Heart right ventricle (tissue), 16 donors: ENCODE measurements at regions not wholly inside any gene's neighbourhood (a gene's known extent, or its start where the extent isn't known, plus 50 kb on each side); places are given as distances from the start of the nearest gene placed in this dataset.
A peak's percentile ranks its signal among the peaks of the same experiment; 100 is the strongest.

Experiments
- ATAC-seq, 8 donors: fragments of 200-7000 bp; cut with Tn5 transposase; one replicate each; pipeline ENCODE4 v1.9.1; 2020; ENCODE audit warnings: mild to moderate bottlenecking in 8 of 8, moderate library complexity in 8 of 8, moderate number of reproducible peaks in 1 of 8
- DNase-seq, 2 donors: peaks; one replicate each; pipeline ENCODE4 v3.0.0-alpha.2; 2020
- H3K27ac ChIP-seq, 10 donors: fragments of 200-600 bp; sonication (generic) in 2 of 10; one replicate each; pipeline versions ENCODE4 v1.5.0 to v1.8.0; 2020 to 2022; ENCODE audit warnings: mild to moderate bottlenecking in 3 of 10
- H3K27me3 ChIP-seq, 7 donors: fragments of 200-600 bp; one replicate each; pipeline ENCODE4 v1.8.0; 2021 to 2022; ENCODE audit warnings: mild to moderate bottlenecking in 2 of 7
- H3K36me3 ChIP-seq, 9 donors: fragments of 200-600 bp; sonication (generic) in 1 of 9; one replicate each; pipeline versions ENCODE4 v1.5.0 to v1.8.0; 2020 to 2022; ENCODE audit warnings: mild to moderate bottlenecking in 2 of 9
- H3K4me1 ChIP-seq, 9 donors: fragments of 200-600 bp; sonication (generic) in 1 of 9; one replicate each; pipeline versions ENCODE4 v1.5.0 to v1.8.0; 2020 to 2022; ENCODE audit warnings: mild to moderate bottlenecking in 4 of 9
- H3K4me3 ChIP-seq, 10 donors: fragments of 200-600 bp; sonication (generic) in 2 of 10; one replicate each; pipeline versions ENCODE4 v1.5.0 to v1.8.0; 2020 to 2022; ENCODE audit warnings: mild to moderate bottlenecking in 7 of 10, moderate library complexity in 2 of 10
- H3K9me3 ChIP-seq, 11 donors: fragments of 200-600 bp in 10 of 11; sonication (generic) in 2 of 11; one replicate each; pipeline versions ENCODE4 v1.5.0 to v1.8.0; 2013 to 2022; ENCODE audit warnings: mild to moderate bottlenecking in 2 of 11, control low read depth in 1 of 11, moderate library complexity in 1 of 11
- WGBS, 2 donors: extraction: QIAGEN DNeasy Blood & Tissue Kit; methylation state at CpG; one replicate each; pipeline ENCODE4 v1.1.7; 2013; ENCODE audit warnings: inconsistent platforms in 1 of 2; 5-methylcytosine and 5-hydroxymethylcytosine counted together
- intact Hi-C, 10 donors: fragments of 100-400 bp; cut with DNase I; formaldehyde crosslinking; loops; one replicate each; pipeline versions ENCODE4 v1.11.1 to v1.14.2; 2022
- TF ChIP-seq, protein P1 (sequence below), 9 donors: fragments of 200-600 bp; sonication (generic) in 2 of 9; IDR thresholded peaks; one replicate each; pipeline versions ENCODE4 v1.5.0 to v1.8.0; 2021 to 2022; ENCODE audit warnings: antibody characterized with exemption in 9 of 9, mild to moderate bottlenecking in 5 of 9, moderate library complexity in 1 of 9
- donor health status: Arrhythmogenic right ventricular cardiomyopathy.
- donor health status: ischemic (EF 13 %, LVEDD 7.1; RV severe dilation, severe dysfunction).
- donor health status: healthy with polysubstance abuse.
- donor health status: DM: no; HTN: yes; CAD: no.
- donor health status: DM: no; HTN: no; CAD: no.
- donor health status: ischemic (EF 25% LVEDD 6.9; RV normal size, moderate dysfunction).
- donor health status: ischemic (EF 25% LVEDD 5.7; RV mildly dilated, moderate dysfunction).
- donor health status: healthy.
- donor health status: DM: yes; HTN: yes; CAD: no.
- donor health status: Ischemic cardiomyopathy.
- donor health status: ischemic (EF 35%, LVEDD 5.7; RV mildly dilated, moderate dysfunction).
- donor health status: nonischemic (EF 11% LVEDD 7.7; RV severe dilation, severe dysfunction).
- donor health status: DM: yes; HTN: yes; CAD: no.
- donor health status: PGD.
- donor health status: ischemic (EF 29% LVEDD 5.4; RV normal size, mild dysfunction).
- donor health status: nonischemic (EF 23%, LVEDD 6.1; RV moderate dilation, normal function).

- peak; percentile 80 to 92 (median 88) for ATAC-seq
- Histone ChIP-seq H3K9me3 (peaks cover 0 to 6% (median 0%) of the 10 kb centered on the region in 11 donors), H3K4me3 (no peak overlapping the region), H3K27ac (peak overlapping the region; percentile 10 to 88 (median 72)), H3K4me1 (peaks cover 3 to 40% (median 19%) of the 10 kb centered on the region in 9 donors), H3K27me3 (no peaks in the 10 kb centered on the region), H3K36me3 (no peaks in the 10 kb centered on the region)
- peak; percentile 14 to 79 for DNase-seq
- 36 to 38% methylated on average over 5 of the region's 5 CpGs for WGBS, 2 donors
- intact Hi-C loops, result loop anchor here in 4 of 10 donors (5.0 to 10.0 kb wide), 4 partner anchors 52 to 1104 kb away; partner anchors contain the start of gene MEF2C (in 1 of the 4)
- TF ChIP-seq, protein P1, sequence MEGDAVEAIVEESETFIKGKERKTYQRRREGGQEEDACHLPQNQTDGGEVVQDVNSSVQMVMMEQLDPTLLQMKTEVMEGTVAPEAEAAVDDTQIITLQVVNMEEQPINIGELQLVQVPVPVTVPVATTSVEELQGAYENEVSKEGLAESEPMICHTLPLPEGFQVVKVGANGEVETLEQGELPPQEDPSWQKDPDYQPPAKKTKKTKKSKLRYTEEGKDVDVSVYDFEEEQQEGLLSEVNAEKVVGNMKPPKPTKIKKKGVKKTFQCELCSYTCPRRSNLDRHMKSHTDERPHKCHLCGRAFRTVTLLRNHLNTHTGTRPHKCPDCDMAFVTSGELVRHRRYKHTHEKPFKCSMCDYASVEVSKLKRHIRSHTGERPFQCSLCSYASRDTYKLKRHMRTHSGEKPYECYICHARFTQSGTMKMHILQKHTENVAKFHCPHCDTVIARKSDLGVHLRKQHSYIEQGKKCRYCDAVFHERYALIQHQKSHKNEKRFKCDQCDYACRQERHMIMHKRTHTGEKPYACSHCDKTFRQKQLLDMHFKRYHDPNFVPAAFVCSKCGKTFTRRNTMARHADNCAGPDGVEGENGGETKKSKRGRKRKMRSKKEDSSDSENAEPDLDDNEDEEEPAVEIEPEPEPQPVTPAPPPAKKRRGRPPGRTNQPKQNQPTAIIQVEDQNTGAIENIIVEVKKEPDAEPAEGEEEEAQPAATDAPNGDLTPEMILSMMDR (IDR thresholded peaks at IDR 0.05), result no peak
These were observed 420.4 kb downstream of the CETN3 start for GRCh38 chr5:89988998-89989655.

DNA sequence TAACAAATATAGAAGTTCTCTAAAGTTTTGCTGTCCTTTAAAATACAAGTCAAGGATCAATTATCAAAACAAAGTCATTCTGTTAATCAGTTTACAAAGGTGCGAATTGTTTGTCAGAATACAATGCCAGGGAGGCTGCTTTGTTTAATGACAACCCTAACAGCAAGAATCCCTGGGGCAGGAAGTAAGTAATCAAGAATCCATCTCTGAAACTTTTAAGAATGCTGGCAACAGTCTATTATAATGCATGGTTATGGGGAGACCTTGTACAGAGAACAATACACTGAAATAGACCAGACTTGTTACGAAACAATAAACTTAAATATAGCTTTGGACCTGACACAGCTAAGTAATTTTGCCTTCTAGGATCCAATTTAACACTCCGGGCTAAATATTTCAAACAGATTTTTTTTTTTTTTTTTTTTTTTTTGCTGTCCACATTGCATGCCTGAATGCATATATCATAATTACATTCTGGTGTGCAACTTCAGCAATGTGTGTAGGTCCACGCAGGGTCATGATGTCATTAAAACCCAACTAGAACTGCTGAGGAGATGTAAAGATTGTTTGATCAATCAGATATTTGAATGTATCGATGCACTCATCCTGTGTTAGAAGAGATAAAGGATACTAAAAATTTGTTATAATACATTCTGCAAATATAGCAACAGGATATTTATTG, 421.3 kb downstream of the CETN3 start:
- Histone ChIP-seq H3K4me1 (peaks cover 3 to 40% (median 19%) of the 10 kb centered on the region in 9 donors), H3K27me3 (no peaks in the 10 kb centered on the region), H3K4me3 (no peak overlapping the region), H3K9me3 (peaks cover 0 to 6% (median 0%) of the 10 kb centered on the region in 11 donors), H3K36me3 (no peaks in the 10 kb centered on the region), H3K27ac (peak overlapping the region; percentile 10 to 88 (median 72))
- DNase-seq (no peak), ATAC-seq (peak; percentile 35 to 74 (median 62))
- intact Hi-C loops, result loop anchor here in 4 of 10 donors (5.0 to 10.0 kb wide), 4 partner anchors 51 to 1103 kb away; partner anchors contain the start of gene MEF2C (in 1 of the 4)
- TF ChIP-seq, protein P1 (IDR thresholded peaks at IDR 0.05), result no peak
- WGBS, 2 donors, result 55 to 60% methylated on average over 5 of the region's 5 CpGs

DNA sequence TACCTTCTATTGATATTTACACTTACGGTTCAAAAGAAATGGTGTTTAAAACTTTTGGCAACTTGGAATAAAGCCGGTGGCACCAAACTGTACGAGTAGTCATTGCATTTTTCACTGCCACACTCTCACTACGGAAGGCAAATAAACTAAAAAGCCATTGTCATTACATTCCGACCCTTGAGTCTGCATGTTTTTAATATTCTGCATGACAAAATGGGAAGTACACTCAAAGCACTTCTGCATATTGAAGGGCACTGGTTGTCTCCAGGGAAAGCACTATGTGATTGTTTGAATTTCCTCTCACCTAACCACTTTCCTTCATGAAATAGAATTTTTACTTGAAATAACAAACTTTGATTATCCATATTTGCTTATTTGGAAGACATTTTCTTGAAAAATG, 426.3 kb downstream of the CETN3 start:
- ATAC-seq (no peak), DNase-seq (no peak)
- intact Hi-C loops, result loop anchor here in 2 of 10 donors (10.0 kb wide), 2 partner anchors 48 to 1098 kb away; partner anchors contain the start of gene MEF2C (in 1 of the 2)
- Histone ChIP-seq H3K4me1 (peaks cover 0 to 11% (median 0%) of the 10 kb centered on the region in 9 donors), H3K36me3 (no peaks in the 10 kb centered on the region), H3K27me3 (no peaks in the 10 kb centered on the region), H3K27ac (no peak overlapping the region), H3K4me3 (no peak overlapping the region), H3K9me3 (peaks cover 0 to 6% (median 0%) of the 10 kb centered on the region in 11 donors)
- TF ChIP-seq, protein P1 (IDR thresholded peaks at IDR 0.05), result no peak
- WGBS, 2 donors, result 67 to 82% methylated on average over 5 of the region's 5 CpGs
